Adrenal gland (tissue), 9 donors: ENCODE measurements at regions not wholly inside any gene's neighbourhood (a gene's known extent, or its start where the extent isn't known, plus 50 kb on each side); places are given as distances from the start of the nearest gene placed in this dataset.

Source experiments
- DNase-seq, 7 donors: peaks; one replicate each; pipeline ENCODE4 v3.0.0-alpha.2; 2019 to 2020
- H3K27ac ChIP-seq, 5 donors: fragments of 200-600 bp; sonication (generic) in 4 of 5; 1 replicate in 3 of 5; 2 replicates in 2 of 5; pipeline versions ENCODE4 v1.5.1 to v1.8.0; 2016 to 2020; ENCODE audit warnings: mild to moderate bottlenecking in 1 of 5
- H3K27me3 ChIP-seq: fragments of 200-600 bp; 2 replicates; pipeline ENCODE4 v1.8.0; 2021
- H3K36me3 ChIP-seq, 2 donors: fragments of 200-600 bp; replicated peaks in 1 of 2; 1 replicate in 1 of 2; 2 replicates in 1 of 2; pipeline versions ENCODE4 v1.5.1 to v1.8.0; 2018 to 2022
- H3K4me1 ChIP-seq, 2 donors: fragments of 200-600 bp; replicated peaks in 1 of 2; 1 replicate in 1 of 2; 2 replicates in 1 of 2; pipeline versions ENCODE4 v1.5.1 to v1.8.0; 2018 to 2021
- H3K4me3 ChIP-seq, 4 donors: fragments of 200-600 bp; sonication (generic) in 3 of 4; one replicate each; pipeline ENCODE4 v1.5.1; 2016 to 2018
- H3K9me3 ChIP-seq, 3 donors: fragments of 200-600 bp; sonication (generic) in 1 of 3; replicated peaks in 1 of 3; 1 replicate in 2 of 3; 2 replicates in 1 of 3; pipeline versions ENCODE4 v1.5.1 to v1.8.0; 2016 to 2021
- POLR2A ChIP-seq, 2 donors: fragments of 450-650 bp; IDR thresholded peaks; one replicate each; pipeline ENCODE4 v1.6.1; 2017; ENCODE audit warnings: antibody characterized with exemption in 2 of 2, mild to moderate bottlenecking in 2 of 2, moderate library complexity in 1 of 2
- WGBS, 4 donors: extraction: QIAGEN DNeasy Blood & Tissue Kit in 2 of 4; methylation state at CpG; one replicate each; pipeline versions ENCODE4 v1.1.5 to v1.1.7; 2013 to 2017; 5-methylcytosine and 5-hydroxymethylcytosine counted together
- intact Hi-C, 2 donors: fragments of 100-400 bp; cut with DNase I; formaldehyde crosslinking; loops; one replicate each; pipeline versions ENCODE4 v1.14.1 to v1.15.0; 2022 to 2023
- TF ChIP-seq, protein P1 (sequence below), 6 experiments: fragments of 450-650 bp in 4 of 6; fragments of 200-600 bp in 2 of 6; sonication (generic) in 1 of 6; IDR thresholded peaks; 1 replicate in 5 of 6; 2 replicates in 1 of 6; pipeline versions ENCODE4 v1.5.1 to v1.8.0; 2016 to 2021; ENCODE audit warnings: antibody characterized with exemption in 6 of 6, mild to moderate bottlenecking in 2 of 6, moderate library complexity in 1 of 6
- donor health status: healthy with polysubstance abuse.
- donor health status: Bipolar disorder and iron deficiency.
- donor health status: DM: yes; HTN: yes; CAD: no.
- donor health status: DM: no; HTN: no; CAD: no.
- donor health status: DM: no; HTN: no; CAD: no.

DNA sequence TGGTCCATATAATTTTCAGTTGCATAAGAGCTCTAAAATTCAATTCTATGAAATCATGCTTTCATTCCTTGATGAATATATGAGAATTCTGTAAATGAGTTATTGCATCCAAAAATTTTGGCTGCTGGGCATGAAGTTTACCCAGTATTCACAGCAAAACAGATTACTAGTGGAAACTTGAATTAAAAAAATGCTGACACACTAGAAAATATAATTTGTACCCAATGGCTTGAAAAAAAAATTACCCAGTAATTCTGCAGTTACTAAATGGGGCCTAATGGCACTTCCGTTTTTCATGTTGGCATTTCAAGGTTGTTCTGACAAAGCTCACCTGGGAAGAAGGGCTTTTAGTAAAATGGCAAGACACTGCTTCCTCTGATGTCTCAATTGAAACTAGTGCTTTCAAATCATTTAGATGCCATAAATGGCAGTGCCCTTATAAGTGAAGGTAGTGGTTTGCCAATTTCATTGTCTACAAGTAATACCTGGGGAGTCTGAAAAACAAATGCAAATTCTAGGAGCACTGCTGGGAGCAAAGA lies 343.6 kb downstream of the TDRD15 start:
- no peak overlapping the region for H3K27ac ChIP-seq
- 28 to 50% (median 41%) methylated on average over 1 of the region's 1 CpG for WGBS, 4 donors
- no peak for TF ChIP-seq POLR2A (IDR thresholded peaks at IDR 0.05)
- TF ChIP-seq, protein P1, sequence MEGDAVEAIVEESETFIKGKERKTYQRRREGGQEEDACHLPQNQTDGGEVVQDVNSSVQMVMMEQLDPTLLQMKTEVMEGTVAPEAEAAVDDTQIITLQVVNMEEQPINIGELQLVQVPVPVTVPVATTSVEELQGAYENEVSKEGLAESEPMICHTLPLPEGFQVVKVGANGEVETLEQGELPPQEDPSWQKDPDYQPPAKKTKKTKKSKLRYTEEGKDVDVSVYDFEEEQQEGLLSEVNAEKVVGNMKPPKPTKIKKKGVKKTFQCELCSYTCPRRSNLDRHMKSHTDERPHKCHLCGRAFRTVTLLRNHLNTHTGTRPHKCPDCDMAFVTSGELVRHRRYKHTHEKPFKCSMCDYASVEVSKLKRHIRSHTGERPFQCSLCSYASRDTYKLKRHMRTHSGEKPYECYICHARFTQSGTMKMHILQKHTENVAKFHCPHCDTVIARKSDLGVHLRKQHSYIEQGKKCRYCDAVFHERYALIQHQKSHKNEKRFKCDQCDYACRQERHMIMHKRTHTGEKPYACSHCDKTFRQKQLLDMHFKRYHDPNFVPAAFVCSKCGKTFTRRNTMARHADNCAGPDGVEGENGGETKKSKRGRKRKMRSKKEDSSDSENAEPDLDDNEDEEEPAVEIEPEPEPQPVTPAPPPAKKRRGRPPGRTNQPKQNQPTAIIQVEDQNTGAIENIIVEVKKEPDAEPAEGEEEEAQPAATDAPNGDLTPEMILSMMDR (IDR thresholded peaks at IDR 0.05), result no peak
- no peaks in the 10 kb centered on the region for H3K27me3 ChIP-seq
- no peaks in the 10 kb centered on the region for H3K4me1 ChIP-seq
- no peak for DNase-seq
- no peak overlapping the region for H3K4me3 ChIP-seq
- H3K9me3 ChIP-seq, result no peaks in the 10 kb centered on the region
- intact Hi-C loops, result no loop called here
- no peaks in the 10 kb centered on the region for H3K36me3 ChIP-seq

DNA sequence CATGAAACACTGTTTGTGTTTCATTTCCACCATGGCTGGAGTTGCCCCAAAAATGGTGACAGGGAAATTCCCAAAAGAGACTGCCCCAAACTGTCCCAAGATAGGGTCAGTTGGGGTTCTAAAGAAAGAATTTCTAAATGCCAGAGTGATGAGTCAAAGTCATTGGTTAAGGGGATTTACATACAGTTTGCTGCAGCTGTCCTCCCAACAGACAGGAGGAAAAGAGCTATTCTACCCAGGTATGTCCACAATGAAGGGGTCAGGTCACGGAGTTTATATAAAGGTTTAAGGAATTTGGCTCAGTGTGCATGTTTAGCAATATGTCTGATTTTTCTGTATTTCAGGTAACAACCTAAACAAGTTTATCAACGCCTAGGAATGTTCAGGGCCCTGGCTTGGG lies 344.1 kb downstream of the TDRD15 start:
- DNase-seq, result no peak
- H3K4me3 ChIP-seq, result no peak overlapping the region
- H3K27me3 ChIP-seq, result no peaks in the 10 kb centered on the region
- intact Hi-C loops, result no loop called here
- no peaks in the 10 kb centered on the region for H3K9me3 ChIP-seq
- no peaks in the 10 kb centered on the region for H3K36me3 ChIP-seq
- WGBS, 4 donors, result 76 to 98% (median 84%) methylated on average over 2 of the region's 2 CpGs
- H3K4me1 ChIP-seq, result no peaks in the 10 kb centered on the region
- TF ChIP-seq, protein P1 (IDR thresholded peaks at IDR 0.05), result no peak
- TF ChIP-seq POLR2A (IDR thresholded peaks at IDR 0.05), result no peak
- H3K27ac ChIP-seq, result no peak overlapping the region

DNA sequence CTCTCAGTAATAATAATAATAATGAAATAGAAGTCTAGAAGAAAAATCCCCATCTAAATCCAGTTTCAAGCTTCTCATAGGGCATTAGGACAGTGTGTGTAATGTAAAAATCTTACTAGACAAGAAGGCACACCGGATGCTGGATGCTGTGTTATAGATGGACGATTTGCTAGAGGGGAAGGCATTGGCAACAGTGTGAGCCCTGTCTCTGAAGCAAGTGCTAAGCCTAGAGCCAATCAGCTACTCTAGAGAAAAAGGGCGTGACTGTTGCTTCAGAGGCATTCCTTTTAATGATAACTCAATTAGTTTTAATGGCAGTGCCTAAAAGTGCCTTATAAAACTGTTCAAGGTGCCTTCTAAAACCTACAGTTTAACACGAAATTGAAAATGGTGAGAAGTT lies 344.9 kb downstream of the TDRD15 start:
- H3K27me3 ChIP-seq, result no peaks in the 10 kb centered on the region
- H3K4me1 ChIP-seq, result no peaks in the 10 kb centered on the region
- H3K9me3 ChIP-seq, result no peaks in the 10 kb centered on the region
- TF ChIP-seq, protein P1 (IDR thresholded peaks at IDR 0.05), result no peak
- TF ChIP-seq POLR2A (IDR thresholded peaks at IDR 0.05), result no peak
- intact Hi-C loops, result no loop called here
- no peak for DNase-seq
- H3K36me3 ChIP-seq, result no peaks in the 10 kb centered on the region
- no peak overlapping the region for H3K27ac ChIP-seq
- H3K4me3 ChIP-seq, result no peak overlapping the region
- 69 to 81% (median 76%) methylated on average over 4 of the region's 4 CpGs for WGBS, 4 donors

DNA sequence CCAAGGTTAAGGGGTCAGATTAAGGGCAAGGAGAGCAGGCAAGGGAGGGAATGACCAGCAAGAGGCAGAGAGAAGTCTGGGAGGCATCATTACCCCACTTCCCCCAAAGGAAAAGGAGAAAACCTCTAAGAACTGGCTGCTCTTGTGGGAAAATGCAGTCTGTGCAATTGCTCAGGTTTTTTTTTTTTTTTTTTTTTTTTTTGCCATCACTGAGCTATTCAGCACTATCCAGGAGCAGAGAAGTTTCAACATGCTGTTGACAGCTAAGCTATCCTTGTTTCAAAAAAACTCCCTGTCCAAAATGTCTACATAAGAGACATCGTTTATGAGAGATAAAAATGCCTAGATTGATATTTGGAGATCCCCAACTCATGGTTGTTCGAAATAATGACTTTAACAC lies 345.4 kb downstream of the TDRD15 start:
- no peak overlapping the region for H3K27ac ChIP-seq
- H3K27me3 ChIP-seq, result no peaks in the 10 kb centered on the region
- H3K9me3 ChIP-seq, result no peaks in the 10 kb centered on the region
- intact Hi-C loops, result no loop called here
- TF ChIP-seq, protein P1 (IDR thresholded peaks at IDR 0.05), result no peak
- TF ChIP-seq POLR2A (IDR thresholded peaks at IDR 0.05), result no peak
- no peaks in the 10 kb centered on the region for H3K36me3 ChIP-seq
- WGBS, 4 donors, result 73 to 80% (median 74%) methylated on average over 2 of the region's 2 CpGs
- no peak for DNase-seq
- no peak overlapping the region for H3K4me3 ChIP-seq
- H3K4me1 ChIP-seq, result no peaks in the 10 kb centered on the region
